ENCODE measurements at regions not wholly inside any gene's neighbourhood (a gene's known extent, or its start where the extent isn't known, plus 50 kb on each side); places are given as distances from the start of the nearest gene placed in this dataset.

DNA sequence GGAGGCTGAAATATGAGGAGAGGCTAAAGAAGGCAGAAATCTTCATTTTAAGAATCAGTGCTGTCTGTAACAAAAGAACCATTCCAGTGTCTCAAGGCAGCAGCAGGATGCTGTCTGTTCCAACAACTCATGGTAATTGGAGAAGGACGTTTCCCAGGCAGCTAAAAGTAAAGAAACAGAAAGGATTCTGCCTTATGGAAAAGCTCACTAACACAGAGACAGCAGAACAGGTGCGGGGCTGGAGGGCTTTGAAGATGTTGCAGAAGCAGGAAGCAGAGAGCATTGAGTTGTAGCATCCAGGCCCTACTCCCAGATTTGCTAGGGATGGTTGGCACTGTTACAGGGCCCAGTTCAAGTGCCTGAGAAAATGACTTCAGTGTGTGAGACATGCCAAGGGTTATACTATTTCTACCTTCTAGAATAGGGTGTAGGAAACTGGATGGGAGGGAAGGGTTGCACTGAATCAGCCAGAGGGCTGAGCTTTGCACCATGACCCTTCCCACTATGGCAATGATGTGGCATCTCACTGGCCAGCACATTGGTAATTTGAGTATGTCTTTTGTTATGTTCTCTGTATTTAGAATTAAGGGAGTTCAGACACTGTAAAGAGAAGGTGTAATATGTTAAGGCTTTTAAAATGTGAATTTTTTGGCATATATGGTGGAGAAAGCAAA is 160.0 kb upstream of the FBXO33 start:
- TF ChIP-seq, protein P1, sequence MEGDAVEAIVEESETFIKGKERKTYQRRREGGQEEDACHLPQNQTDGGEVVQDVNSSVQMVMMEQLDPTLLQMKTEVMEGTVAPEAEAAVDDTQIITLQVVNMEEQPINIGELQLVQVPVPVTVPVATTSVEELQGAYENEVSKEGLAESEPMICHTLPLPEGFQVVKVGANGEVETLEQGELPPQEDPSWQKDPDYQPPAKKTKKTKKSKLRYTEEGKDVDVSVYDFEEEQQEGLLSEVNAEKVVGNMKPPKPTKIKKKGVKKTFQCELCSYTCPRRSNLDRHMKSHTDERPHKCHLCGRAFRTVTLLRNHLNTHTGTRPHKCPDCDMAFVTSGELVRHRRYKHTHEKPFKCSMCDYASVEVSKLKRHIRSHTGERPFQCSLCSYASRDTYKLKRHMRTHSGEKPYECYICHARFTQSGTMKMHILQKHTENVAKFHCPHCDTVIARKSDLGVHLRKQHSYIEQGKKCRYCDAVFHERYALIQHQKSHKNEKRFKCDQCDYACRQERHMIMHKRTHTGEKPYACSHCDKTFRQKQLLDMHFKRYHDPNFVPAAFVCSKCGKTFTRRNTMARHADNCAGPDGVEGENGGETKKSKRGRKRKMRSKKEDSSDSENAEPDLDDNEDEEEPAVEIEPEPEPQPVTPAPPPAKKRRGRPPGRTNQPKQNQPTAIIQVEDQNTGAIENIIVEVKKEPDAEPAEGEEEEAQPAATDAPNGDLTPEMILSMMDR (IDR thresholded peaks at IDR 0.05), result no peak
- no peak for TF ChIP-seq POLR2AphosphoS5 (IDR thresholded peaks at IDR 0.05; ENCODE audit: insufficient read depth in 1 of 2, low read depth in 1 of 2)
- TF ChIP-seq POLR2A (IDR thresholded peaks at IDR 0.05), result no peak
